Stimulated activated naive CD8-positive, alpha-beta T cell treated with anti-CD3 and anti-CD28 coated beads, Interleukin-15, amount 100 ng/mL, for 72 hours (primary cell): ENCODE measurements at regions not wholly inside any gene's neighbourhood (a gene's known extent, or its start where the extent isn't known, plus 50 kb on each side); places are given as distances from the start of the nearest gene placed in this dataset.
"Not testable (repeated sequence)": the region's sequence is repeated elsewhere in the genome, so short reads cannot be mapped to it uniquely, and the experiment has no call there.

Experiments used
- ATAC-seq: fragments of 150-1000 bp; cut with Tn5 transposase; 2 replicates; pipeline ENCODE4 v1.10.0; 2021; ENCODE audit warnings: mild to moderate bottlenecking, moderate library complexity
- DNase-seq, 2 donors: peaks; one replicate each; pipeline ENCODE4 v3.0.0; 2021 to 2022
- H3K27ac Mint-ChIP-seq, 2 donors: one replicate each; pipeline ENCODE4 v1.8.0; 2022; ENCODE audit warnings: mild to moderate bottlenecking in 2 of 2, mixed read lengths in 2 of 2, moderate library complexity in 2 of 2
- H3K27me3 Mint-ChIP-seq: one replicate; pipeline ENCODE4 v1.8.0; 2022; ENCODE audit warnings: mixed read lengths
- H3K4me1 Mint-ChIP-seq: one replicate; pipeline ENCODE4 v1.8.0; 2022; ENCODE audit warnings: mild to moderate bottlenecking, mixed read lengths
- H3K4me3 Mint-ChIP-seq, 2 donors: one replicate each; pipeline ENCODE4 v1.8.0; 2022; ENCODE audit warnings: mild to moderate bottlenecking in 2 of 2, mixed read lengths in 2 of 2, moderate library complexity in 1 of 2
- H3K9me3 Mint-ChIP-seq, 2 donors: one replicate each; pipeline ENCODE4 v1.8.0; 2022; ENCODE audit warnings: mixed read lengths in 2 of 2

- no peak overlapping the region for H3K27ac Mint-ChIP-seq
- no peaks in the 10 kb centered on the region for H3K9me3 Mint-ChIP-seq
- H3K27me3 Mint-ChIP-seq = peaks cover 16% of the 10 kb centered on the region
- ATAC-seq (no peak), DNase-seq (no peak)
- no peak overlapping the region for H3K4me3 Mint-ChIP-seq
- H3K4me1 Mint-ChIP-seq = no peaks in the 10 kb centered on the region
Measured at GRCh38 chr2:12883906-12884305, 167.2 kb downstream of the TRIB2 start.

GRCh38 chr2:12884713-12885282 is 168.1 kb downstream of the TRIB2 start:
- DNase-seq = no peak
- H3K4me1 Mint-ChIP-seq = no peaks in the 10 kb centered on the region
- H3K27ac Mint-ChIP-seq = no peak overlapping the region
- H3K9me3 Mint-ChIP-seq = peaks cover 0 to 4% of the 10 kb centered on the region in 2 donors
- peaks cover 16% of the 10 kb centered on the region for H3K27me3 Mint-ChIP-seq
- ATAC-seq = no peak
- H3K4me3 Mint-ChIP-seq = no peak overlapping the region

- Mint-ChIP-seq H3K27me3 (peaks cover 7% of the 10 kb centered on the region), H3K4me3 (no peak overlapping the region), H3K27ac (no peak overlapping the region), H3K9me3 (peaks cover 15 to 38% of the 10 kb centered on the region in 2 donors), H3K4me1 (no peaks in the 10 kb centered on the region)
- ATAC-seq (no peak), DNase-seq (no peak)
Measured at GRCh38 chr2:12890066-12890465, 173.3 kb downstream of the TRIB2 start.

- Mint-ChIP-seq H3K4me1 (no peaks in the 10 kb centered on the region), H3K27me3 (peaks cover 7% of the 10 kb centered on the region), H3K9me3 (peaks cover 20 to 42% of the 10 kb centered on the region in 2 donors), H3K27ac (peak overlapping the region in 1 of 2 donors; percentile 58), H3K4me3 (no peak overlapping the region)
- no peak for ATAC-seq
- no peak for DNase-seq
Measured at GRCh38 chr2:12890481-12890991, 173.8 kb downstream of the TRIB2 start.

GRCh38 chr2:12895017-12895416 is 178.3 kb downstream of the TRIB2 start:
- ATAC-seq = no peak
- H3K27ac Mint-ChIP-seq = no peak overlapping the region

GRCh38 chr2:12896318-12896982 is 179.7 kb downstream of the TRIB2 start:
- H3K9me3 Mint-ChIP-seq = peaks cover 22 to 30% of the 10 kb centered on the region in 2 donors

More at GRCh38 chr2:12895017-12895416, 178.3 kb downstream of the TRIB2 start:
- H3K27me3 Mint-ChIP-seq = no peaks in the 10 kb centered on the region
- H3K4me1 Mint-ChIP-seq = peaks cover 12% of the 10 kb centered on the region
- DNase-seq = no peak
- H3K4me3 Mint-ChIP-seq = no peak overlapping the region
- H3K9me3 Mint-ChIP-seq = peaks cover 22 to 37% of the 10 kb centered on the region in 2 donors

GRCh38 chr2:12897181-12897580 is 180.4 kb downstream of the TRIB2 start:
- Mint-ChIP-seq H3K9me3 (peaks cover 16 to 23% of the 10 kb centered on the region in 2 donors), H3K4me1 (peaks cover 12% of the 10 kb centered on the region), H3K27me3 (no peaks in the 10 kb centered on the region), H3K4me3 (no peak overlapping the region), H3K27ac (peak overlapping the region in 1 of 2 donors; percentile 37)
- DNase-seq = no peak
- no peak for ATAC-seq

More at GRCh38 chr2:12896318-12896982, 179.7 kb downstream of the TRIB2 start:
- ATAC-seq = no peak
- DNase-seq = no peak
- H3K27ac Mint-ChIP-seq = no peak overlapping the region
- no peak overlapping the region for H3K4me3 Mint-ChIP-seq
- H3K27me3 Mint-ChIP-seq = no peaks in the 10 kb centered on the region
- peaks cover 12% of the 10 kb centered on the region for H3K4me1 Mint-ChIP-seq

- no peak overlapping the region for H3K27ac Mint-ChIP-seq
- H3K4me1 Mint-ChIP-seq = no peaks in the 10 kb centered on the region
- DNase-seq (no peak), ATAC-seq (no peak)
- H3K9me3 Mint-ChIP-seq = peaks cover 0 to 4% of the 10 kb centered on the region in 2 donors
- no peaks in the 10 kb centered on the region for H3K27me3 Mint-ChIP-seq
- no peak overlapping the region for H3K4me3 Mint-ChIP-seq
Measured at GRCh38 chr2:12903272-12903671, 186.5 kb downstream of the TRIB2 start.

GRCh38 chr2:12910431-12910830 is 193.7 kb downstream of the TRIB2 start:
- Mint-ChIP-seq H3K27ac (no peak overlapping the region), H3K27me3 (peaks cover 9% of the 10 kb centered on the region), H3K4me3 (no peak overlapping the region), H3K4me1 (no peaks in the 10 kb centered on the region), H3K9me3 (peaks cover 0 to 4% of the 10 kb centered on the region in 2 donors)
- DNase-seq (no peak), ATAC-seq (no peak)

GRCh38 chr2:12915787-12916186 is 199.1 kb downstream of the TRIB2 start:
- peaks cover 0 to under 1% of the 10 kb centered on the region in 2 donors for H3K9me3 Mint-ChIP-seq
- no peaks in the 10 kb centered on the region for H3K4me1 Mint-ChIP-seq
- no peak overlapping the region for H3K4me3 Mint-ChIP-seq
- H3K27ac Mint-ChIP-seq = no peak overlapping the region
- peaks cover 12% of the 10 kb centered on the region for H3K27me3 Mint-ChIP-seq
- DNase-seq (no peak), ATAC-seq (no peak)

- DNase-seq (no peak), ATAC-seq (no peak)
- no peaks in the 10 kb centered on the region for H3K4me1 Mint-ChIP-seq
- H3K27me3 Mint-ChIP-seq = peaks cover 30% of the 10 kb centered on the region
- H3K9me3 Mint-ChIP-seq = no peaks in the 10 kb centered on the region
- H3K4me3 Mint-ChIP-seq = no peak overlapping the region
- H3K27ac Mint-ChIP-seq = no peak overlapping the region
Measured at GRCh38 chr2:12918138-12918834, 201.6 kb downstream of the TRIB2 start.

- no peak for DNase-seq
- no peak for ATAC-seq
- H3K9me3 Mint-ChIP-seq = no peaks in the 10 kb centered on the region
- H3K27me3 Mint-ChIP-seq = peaks cover 32% of the 10 kb centered on the region
- H3K4me1 Mint-ChIP-seq = no peaks in the 10 kb centered on the region
- H3K27ac Mint-ChIP-seq = no peak overlapping the region
- no peak overlapping the region for H3K4me3 Mint-ChIP-seq
Measured at GRCh38 chr2:12918835-12919445, 202.2 kb downstream of the TRIB2 start.

GRCh38 chr2:12921321-12921720 is 204.6 kb downstream of the TRIB2 start:
- Mint-ChIP-seq H3K27me3 (peaks cover 19% of the 10 kb centered on the region), H3K4me3 (no peak overlapping the region), H3K9me3 (no peaks in the 10 kb centered on the region), H3K4me1 (no peaks in the 10 kb centered on the region), H3K27ac (no peak overlapping the region)
- DNase-seq (no peak), ATAC-seq (no peak)

- Mint-ChIP-seq H3K27ac (no peak overlapping the region), H3K4me3 (no peak overlapping the region), H3K4me1 (peaks cover 5% of the 10 kb centered on the region), H3K9me3 (no peaks in the 10 kb centered on the region), H3K27me3 (peaks cover 29% of the 10 kb centered on the region)
- no peak for DNase-seq
- ATAC-seq = no peak
Measured at GRCh38 chr2:12923907-12924610, 207.3 kb downstream of the TRIB2 start.

GRCh38 chr2:12926641-12927040 is 209.9 kb downstream of the TRIB2 start:
- H3K4me3 Mint-ChIP-seq, H3K9me3 Mint-ChIP-seq, ATAC-seq, H3K4me1 Mint-ChIP-seq, H3K27ac Mint-ChIP-seq, DNase-seq: not testable (repeated sequence)
- peaks cover 25% of the 10 kb centered on the region for H3K27me3 Mint-ChIP-seq
